Activated CD8-positive, alpha-beta memory T cell treated with anti-CD3 and anti-CD28 coated beads, Interleukin-2, amount 10 ng/mL, durations not matched to agents 7 days and 5 days (primary cell): ENCODE measurements at regions not wholly inside any gene's neighbourhood (a gene's known extent, or its start where the extent isn't known, plus 50 kb on each side); places are given as distances from the start of the nearest gene placed in this dataset.

Experiments
- ATAC-seq: fragments of 150-1000 bp; cut with Tn5 transposase; one replicate; pipeline ENCODE4 v1.10.0; 2021; ENCODE audit warnings: moderate library complexity
- CTCF ChIA-PET: fragments of 350-600 bp; sonication (Branson Sonifier 250); formaldehyde crosslinking; loops from one replicate; lab custom pipeline; 2021; ENCODE audit warnings: antibody characterized with exemption; lab: Charles Lee
- DNase-seq: peaks from one replicate; pipeline ENCODE4 v3.0.0-alpha.2; 2020
- H3K27ac Mint-ChIP-seq: one replicate; pipeline ENCODE4 v1.8.0; 2021; ENCODE audit warnings: mild to moderate bottlenecking, mixed read lengths
- H3K27me3 Mint-ChIP-seq: one replicate; pipeline ENCODE4 v1.8.0; 2021; ENCODE audit warnings: mixed read lengths
- H3K36me3 Mint-ChIP-seq: one replicate; pipeline ENCODE4 v1.8.0; 2021; ENCODE audit warnings: mild to moderate bottlenecking, mixed read lengths
- H3K4me1 Mint-ChIP-seq: one replicate; pipeline ENCODE4 v1.8.0; 2021; ENCODE audit warnings: mixed read lengths
- H3K4me3 Mint-ChIP-seq: one replicate; pipeline ENCODE4 v1.8.0; 2021; ENCODE audit warnings: mild to moderate bottlenecking, moderate library complexity, mixed read lengths
- H3K9me3 Mint-ChIP-seq: one replicate; pipeline ENCODE4 v1.8.0; 2022; ENCODE audit warnings: low read depth, mixed read lengths

GRCh38 chr11:134539285-134539684 lies 127.2 kb upstream of the B3GAT1 start:
- ATAC-seq (no peak), DNase-seq (no peak)
- Mint-ChIP-seq H3K9me3 (no peaks in the 10 kb centered on the region), H3K36me3 (no peaks in the 10 kb centered on the region), H3K27me3 (peaks cover 25% of the 10 kb centered on the region), H3K27ac (no peak overlapping the region), H3K4me3 (no peak overlapping the region), H3K4me1 (peaks cover 7% of the 10 kb centered on the region)
- CTCF ChIA-PET: no interaction called here

- Mint-ChIP-seq H3K27ac (no peak overlapping the region), H3K9me3 (no peaks in the 10 kb centered on the region), H3K36me3 (no peaks in the 10 kb centered on the region), H3K4me3 (no peak overlapping the region), H3K27me3 (peaks cover 28% of the 10 kb centered on the region), H3K4me1 (peaks cover 7% of the 10 kb centered on the region)
- CTCF ChIA-PET: no interaction called here
- DNase-seq: no peak
- no peak for ATAC-seq
These were observed 126.7 kb upstream of the B3GAT1 start for GRCh38 chr11:134538742-134539141.

GRCh38 chr11:134537941-134538340 lies 125.9 kb upstream of the B3GAT1 start:
- peaks cover 7% of the 10 kb centered on the region for H3K4me1 Mint-ChIP-seq
- CTCF ChIA-PET: no interaction called here
- ATAC-seq: no peak

GRCh38 chr11:134537296-134537695 lies 125.3 kb upstream of the B3GAT1 start:
- H3K4me1 Mint-ChIP-seq: peaks cover 7% of the 10 kb centered on the region
- no peak overlapping the region for H3K4me3 Mint-ChIP-seq
- DNase-seq (no peak), ATAC-seq (no peak)
- CTCF ChIA-PET: no interaction called here
- no peak overlapping the region for H3K27ac Mint-ChIP-seq
- H3K36me3 Mint-ChIP-seq: no peaks in the 10 kb centered on the region
- no peaks in the 10 kb centered on the region for H3K9me3 Mint-ChIP-seq
- H3K27me3 Mint-ChIP-seq: peaks cover 28% of the 10 kb centered on the region

More at GRCh38 chr11:134537941-134538340, 125.9 kb upstream of the B3GAT1 start:
- H3K27ac Mint-ChIP-seq: no peak overlapping the region
- H3K36me3 Mint-ChIP-seq: no peaks in the 10 kb centered on the region
- peaks cover 28% of the 10 kb centered on the region for H3K27me3 Mint-ChIP-seq
- no peaks in the 10 kb centered on the region for H3K9me3 Mint-ChIP-seq
- no peak for DNase-seq
- H3K4me3 Mint-ChIP-seq: no peak overlapping the region

- Mint-ChIP-seq H3K36me3 (no peaks in the 10 kb centered on the region), H3K4me3 (no peak overlapping the region), H3K27ac (no peak overlapping the region), H3K9me3 (no peaks in the 10 kb centered on the region), H3K4me1 (peaks cover 7% of the 10 kb centered on the region), H3K27me3 (peaks cover 28% of the 10 kb centered on the region)
- CTCF ChIA-PET: no interaction called here
- no peak for DNase-seq
- no peak for ATAC-seq
These were observed 124.6 kb upstream of the B3GAT1 start for GRCh38 chr11:134536677-134537076.

- no peaks in the 10 kb centered on the region for H3K9me3 Mint-ChIP-seq
- no peak overlapping the region for H3K4me3 Mint-ChIP-seq
- H3K36me3 Mint-ChIP-seq: no peaks in the 10 kb centered on the region
- H3K27me3 Mint-ChIP-seq: peaks cover 28% of the 10 kb centered on the region
- DNase-seq: peak; percentile 28
- no peak overlapping the region for H3K27ac Mint-ChIP-seq
- ATAC-seq: no peak
- CTCF ChIA-PET: no interaction called here
- H3K4me1 Mint-ChIP-seq: peaks cover 7% of the 10 kb centered on the region
These were observed 124.2 kb upstream of the B3GAT1 start for GRCh38 chr11:134536219-134536618.

GRCh38 chr11:134535029-134536025 lies 123.3 kb upstream of the B3GAT1 start:
- ATAC-seq: no peak

GRCh38 chr11:134533511-134533910 lies 121.5 kb upstream of the B3GAT1 start:
- peaks cover 25% of the 10 kb centered on the region for H3K27me3 Mint-ChIP-seq
- peaks cover 7% of the 10 kb centered on the region for H3K4me1 Mint-ChIP-seq
- H3K27ac Mint-ChIP-seq: no peak overlapping the region
- H3K36me3 Mint-ChIP-seq: no peaks in the 10 kb centered on the region
- DNase-seq (no peak), ATAC-seq (no peak)
- CTCF ChIA-PET: no interaction called here
- no peak overlapping the region for H3K4me3 Mint-ChIP-seq
- H3K9me3 Mint-ChIP-seq: no peaks in the 10 kb centered on the region

More at GRCh38 chr11:134535029-134536025, 123.3 kb upstream of the B3GAT1 start:
- Mint-ChIP-seq H3K9me3 (no peaks in the 10 kb centered on the region), H3K4me1 (peaks cover 7% of the 10 kb centered on the region), H3K36me3 (no peaks in the 10 kb centered on the region), H3K27ac (no peak overlapping the region), H3K4me3 (no peak overlapping the region), H3K27me3 (peaks cover 28% of the 10 kb centered on the region)
- DNase-seq: peak; percentile 25
- CTCF ChIA-PET: no interaction called here

GRCh38 chr11:134532921-134533421 lies 120.9 kb upstream of the B3GAT1 start:
- Mint-ChIP-seq H3K4me1 (peaks cover 7% of the 10 kb centered on the region), H3K36me3 (no peaks in the 10 kb centered on the region), H3K27me3 (peaks cover 20% of the 10 kb centered on the region), H3K9me3 (no peaks in the 10 kb centered on the region), H3K4me3 (no peak overlapping the region), H3K27ac (no peak overlapping the region)
- DNase-seq (no peak), ATAC-seq (no peak)
- CTCF ChIA-PET: no interaction called here

GRCh38 chr11:134532131-134532920 lies 120.3 kb upstream of the B3GAT1 start:
- Mint-ChIP-seq H3K9me3 (no peaks in the 10 kb centered on the region), H3K36me3 (no peaks in the 10 kb centered on the region), H3K27me3 (peaks cover 16% of the 10 kb centered on the region), H3K4me1 (peaks cover 5% of the 10 kb centered on the region), H3K27ac (no peak overlapping the region), H3K4me3 (no peak overlapping the region)
- CTCF ChIA-PET: no interaction called here
- ATAC-seq (no peak), DNase-seq (peak; percentile 9)

GRCh38 chr11:134531327-134532130 lies 119.5 kb upstream of the B3GAT1 start:
- peak; percentile 26 for DNase-seq
- H3K27ac Mint-ChIP-seq: no peak overlapping the region

GRCh38 chr11:134530636-134531326 lies 118.7 kb upstream of the B3GAT1 start:
- no peak overlapping the region for H3K4me3 Mint-ChIP-seq
- H3K4me1 Mint-ChIP-seq: no peaks in the 10 kb centered on the region
- DNase-seq: peak; percentile 25
- peaks cover 6% of the 10 kb centered on the region for H3K27me3 Mint-ChIP-seq
- no peaks in the 10 kb centered on the region for H3K36me3 Mint-ChIP-seq
- no peak for ATAC-seq
- no peaks in the 10 kb centered on the region for H3K9me3 Mint-ChIP-seq
- CTCF ChIA-PET: no interaction called here
- no peak overlapping the region for H3K27ac Mint-ChIP-seq

More at GRCh38 chr11:134531327-134532130, 119.5 kb upstream of the B3GAT1 start:
- no peak for ATAC-seq
- H3K4me3 Mint-ChIP-seq: no peak overlapping the region
- peaks cover 2% of the 10 kb centered on the region for H3K4me1 Mint-ChIP-seq
- no peaks in the 10 kb centered on the region for H3K36me3 Mint-ChIP-seq
- CTCF ChIA-PET: no interaction called here
- no peaks in the 10 kb centered on the region for H3K9me3 Mint-ChIP-seq
- H3K27me3 Mint-ChIP-seq: peaks cover 13% of the 10 kb centered on the region
